GM19468 (cell line): ENCODE measurements at regions not wholly inside any gene's neighbourhood (a gene's known extent, or its start where the extent isn't known, plus 50 kb on each side); places are given as distances from the start of the nearest gene placed in this dataset.
"Not testable (repeated sequence)": the region's sequence is repeated elsewhere in the genome, so short reads cannot be mapped to it uniquely, and the experiment has no call there.

Experiments
- ATAC-seq: cut with Tn5 transposase; IDR thresholded peaks from one replicate; pipeline ENCODE4 v1.9.1; 2021; ENCODE audit warnings: mild to moderate bottlenecking, moderate library complexity, moderate number of reproducible peaks; ENCODE audit not compliant: unreplicated experiment; ENCODE audit errors: extremely low read depth

GRCh38 chr4:124861761-124862160 lies 149.2 kb upstream of the ANKRD50 start:
- ATAC-seq, result no peak

DNA sequence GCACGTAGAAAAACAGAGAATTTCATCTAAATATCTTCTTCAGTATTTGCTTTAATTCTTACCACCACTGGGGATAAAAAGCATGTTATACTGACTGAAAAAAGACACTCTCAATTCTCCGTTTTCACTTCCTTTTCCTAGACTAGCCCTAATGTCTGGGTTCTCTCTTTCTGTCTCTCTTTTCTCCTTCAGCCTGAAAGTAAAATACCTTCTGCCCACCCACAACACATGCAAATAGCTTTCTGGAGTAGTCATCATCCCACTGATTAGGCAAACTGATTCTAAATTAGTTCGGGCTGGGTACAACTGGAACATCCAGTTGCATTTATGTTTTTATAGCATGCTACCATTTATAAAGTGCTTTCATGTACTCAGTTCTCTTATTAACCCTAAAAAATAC lies 142.4 kb upstream of the ANKRD50 start:
- peak; percentile 37 for ATAC-seq

DNA sequence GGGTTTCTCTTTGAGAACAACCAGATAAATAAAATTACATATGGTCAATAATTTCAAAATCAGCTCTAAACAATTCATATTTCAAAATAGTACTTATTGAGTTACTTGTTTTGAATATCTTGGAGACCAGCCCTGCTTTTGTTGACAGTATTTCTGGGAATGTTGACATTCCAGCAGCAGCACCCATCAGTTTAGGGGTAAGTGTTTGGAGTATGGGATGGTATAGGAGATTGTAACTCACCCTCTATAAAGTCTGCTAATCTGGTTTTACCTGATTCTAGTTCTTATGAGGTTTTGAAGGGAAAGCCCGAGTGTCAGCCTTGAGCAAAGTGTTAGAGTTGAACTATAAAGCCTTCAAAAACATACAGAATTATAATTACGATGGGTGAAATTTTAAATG lies 139.2 kb upstream of the ANKRD50 start:
- no peak for ATAC-seq

DNA sequence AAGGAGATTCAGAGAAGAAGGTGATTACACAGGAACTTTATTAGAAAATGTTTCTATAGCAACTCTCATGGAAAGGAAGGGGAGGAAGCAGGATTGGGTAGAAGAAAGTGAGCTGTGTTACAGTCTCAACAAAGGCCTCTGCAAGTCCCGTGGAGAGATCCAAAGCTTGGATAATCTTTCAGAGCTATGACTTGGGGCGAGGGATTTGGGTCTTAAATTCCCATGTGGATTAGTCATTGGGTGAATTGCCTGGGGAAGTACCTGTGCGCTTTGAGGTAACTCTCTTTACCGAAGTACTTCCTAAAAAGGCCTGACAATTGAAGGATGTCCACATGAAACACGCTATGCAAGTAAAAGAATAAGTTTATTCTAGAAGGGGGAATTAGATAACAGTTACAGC lies 133.8 kb upstream of the ANKRD50 start:
- no peak for ATAC-seq

GRCh38 chr4:124839786-124840390 lies 127.4 kb upstream of the ANKRD50 start:
- no peak for ATAC-seq

- no peak for ATAC-seq
Measured at GRCh38 chr4:124833831-124834505, 121.4 kb upstream of the ANKRD50 start.

DNA sequence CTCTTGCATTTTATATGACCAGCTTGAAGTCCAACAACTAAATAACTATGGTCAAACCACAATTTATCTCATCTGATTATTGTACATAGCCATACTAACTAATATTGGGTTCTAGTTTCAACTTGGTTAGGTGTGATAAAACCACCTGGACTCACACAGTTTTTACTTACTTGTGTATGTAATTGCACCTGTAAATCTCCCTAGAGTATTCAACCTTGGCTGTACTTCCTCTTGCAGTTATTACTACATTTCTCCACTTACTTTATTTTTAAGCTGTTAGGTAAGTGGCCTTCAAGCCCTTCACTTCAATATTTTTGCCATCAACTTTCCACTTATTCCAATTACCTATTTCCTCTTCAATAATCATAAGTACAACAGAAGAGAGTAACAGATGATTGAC lies 115.8 kb upstream of the ANKRD50 start:
- no peak for ATAC-seq

GRCh38 chr4:124817531-124817930 lies 105.0 kb upstream of the ANKRD50 start:
- no peak for ATAC-seq

DNA sequence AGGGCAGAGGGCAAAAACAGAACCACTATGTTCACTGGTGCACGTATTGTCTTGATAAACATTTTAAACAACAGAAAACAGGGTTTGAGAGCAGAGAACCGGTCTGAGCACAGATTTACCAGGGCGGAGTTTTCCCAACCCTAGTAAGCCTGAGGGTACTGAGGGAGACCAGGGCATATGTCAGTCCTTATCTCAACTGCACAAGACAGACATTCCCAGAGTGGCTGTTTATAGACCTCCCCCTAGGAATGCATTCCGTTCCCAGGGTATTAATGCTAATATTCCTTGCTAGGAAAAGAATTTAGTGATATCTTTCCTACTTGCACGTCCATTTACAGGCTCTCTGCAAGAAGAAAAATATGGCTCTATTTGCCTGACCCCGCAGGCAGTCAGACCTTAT lies 99.7 kb upstream of the ANKRD50 start:
- ATAC-seq, result not testable (repeated sequence)

- no peak for ATAC-seq
Measured at GRCh38 chr4:124810827-124811226, 98.3 kb upstream of the ANKRD50 start.

DNA sequence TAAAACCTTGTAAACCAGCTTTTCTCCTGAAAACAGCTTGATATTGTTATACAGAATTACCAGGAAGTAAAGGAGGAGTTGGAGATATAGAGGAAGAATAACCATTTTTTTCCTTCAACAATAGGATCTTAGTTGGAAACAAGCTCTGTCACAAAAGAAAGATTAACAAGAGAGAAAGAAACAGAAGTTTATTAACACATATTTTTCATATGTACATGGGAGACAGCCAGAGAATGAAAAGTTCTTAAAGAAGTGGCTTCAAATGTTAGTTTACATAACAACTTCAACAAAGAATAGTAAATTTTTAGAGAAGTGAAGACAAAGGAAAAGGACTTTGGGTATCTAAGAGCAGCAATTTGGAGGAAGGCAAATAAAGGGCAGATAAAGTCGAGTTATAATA lies 94.9 kb upstream of the ANKRD50 start:
- ATAC-seq, result no peak

- ATAC-seq, result no peak
Measured at GRCh38 chr4:124806403-124806802, 93.9 kb upstream of the ANKRD50 start.

DNA sequence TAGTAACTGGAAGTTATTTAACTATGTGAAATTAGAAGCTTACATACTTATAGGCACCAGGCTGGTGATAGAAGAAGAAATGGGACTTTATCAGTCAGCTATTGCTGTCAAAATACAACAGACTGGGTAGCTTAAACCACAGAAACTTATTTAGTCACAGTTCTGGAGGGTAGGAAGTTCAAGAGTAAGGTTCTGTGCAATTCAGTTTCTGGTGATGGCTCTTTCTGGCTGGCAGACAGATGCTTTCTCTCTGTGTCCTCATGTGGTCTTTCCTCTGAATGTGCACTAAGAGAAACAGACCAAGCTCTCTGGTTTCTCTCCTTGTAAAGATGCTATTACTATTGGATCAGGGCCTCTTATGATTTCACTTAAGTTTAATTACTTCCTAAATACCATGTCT lies 92.1 kb upstream of the ANKRD50 start:
- peak; percentile 77 for ATAC-seq

- ATAC-seq, result no peak
Measured at GRCh38 chr4:124804041-124804440, 91.5 kb upstream of the ANKRD50 start.

DNA sequence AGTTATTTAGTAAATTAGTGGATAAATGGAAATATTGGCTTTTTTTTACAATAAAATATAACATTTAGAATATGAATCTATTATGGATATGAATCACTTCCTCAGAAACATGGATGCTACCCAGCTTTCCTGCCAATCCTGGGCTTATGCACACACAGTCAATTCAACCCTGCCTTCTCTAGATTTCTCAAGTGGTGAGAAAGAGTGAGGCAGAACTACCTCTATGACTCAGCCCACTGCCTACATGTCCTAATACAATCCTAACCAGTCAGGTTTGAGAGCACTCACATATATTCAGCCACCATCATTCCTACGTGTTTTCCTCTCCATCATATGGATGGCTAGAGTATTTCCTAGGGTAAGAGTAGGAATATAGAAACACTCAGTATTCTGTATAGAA lies 91.1 kb upstream of the ANKRD50 start:
- ATAC-seq, result peak; percentile 44

DNA sequence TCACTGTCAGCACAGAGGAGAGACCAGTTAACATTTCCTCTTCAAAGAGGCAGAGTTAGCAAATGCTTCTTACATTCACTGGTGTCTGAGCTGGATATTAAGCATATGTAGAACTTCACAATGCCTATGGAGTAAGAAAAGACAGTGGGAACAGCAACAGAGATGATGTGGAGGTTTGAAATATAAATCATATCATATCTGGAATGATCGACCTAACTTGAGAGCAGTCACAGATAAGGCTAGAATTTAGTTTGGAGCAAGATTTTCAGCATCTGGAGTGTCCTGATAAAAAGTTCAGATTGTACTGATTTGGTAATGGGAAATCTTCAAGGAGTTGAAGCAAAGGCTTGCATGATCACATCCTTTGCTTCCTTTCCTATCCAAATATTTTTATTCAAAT lies 90.5 kb upstream of the ANKRD50 start:
- no peak for ATAC-seq

DNA sequence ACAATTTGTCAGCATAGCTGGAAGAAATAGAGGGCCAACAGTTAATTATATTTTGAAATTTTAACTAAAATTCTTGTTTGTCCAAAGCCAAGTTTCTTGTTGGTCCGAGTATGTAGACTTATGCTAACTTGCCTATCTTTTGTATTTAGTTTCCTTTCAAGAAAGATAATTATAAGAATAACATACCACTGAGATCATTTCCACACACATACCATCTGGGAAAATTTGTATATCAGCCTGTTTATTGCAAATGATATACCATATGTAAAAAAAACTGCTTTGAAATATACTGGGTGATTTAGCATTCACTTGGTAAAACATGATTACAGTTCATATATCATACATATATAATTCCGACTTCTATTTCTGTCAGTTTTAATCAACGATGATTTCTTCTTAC lies 84.7 kb upstream of the ANKRD50 start:
- no peak for ATAC-seq

DNA sequence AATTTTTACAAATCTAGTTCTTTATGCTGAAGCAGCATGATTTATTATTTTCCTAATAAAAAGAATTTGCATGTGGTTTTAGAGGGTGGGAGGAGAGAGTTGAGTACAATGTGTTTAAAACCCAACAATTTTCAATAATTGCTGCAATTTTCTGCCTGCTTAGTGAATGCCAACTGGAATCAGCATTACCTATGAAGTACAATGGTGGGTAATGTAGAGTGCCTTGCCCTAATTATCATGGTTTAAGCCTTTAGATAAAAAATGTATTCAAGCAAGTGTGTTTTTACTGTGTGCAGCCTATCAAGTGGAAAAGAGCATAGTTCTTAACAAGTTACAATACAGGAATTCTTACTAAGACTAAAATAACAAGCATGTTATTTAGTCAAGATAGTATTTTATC lies 77.9 kb upstream of the ANKRD50 start:
- no peak for ATAC-seq

- no peak for ATAC-seq
Measured at GRCh38 chr4:124786634-124787033, 74.1 kb upstream of the ANKRD50 start.

GRCh38 chr4:124785645-124786044 lies 73.1 kb upstream of the ANKRD50 start:
- no peak for ATAC-seq

- no peak for ATAC-seq
Measured at GRCh38 chr4:124783847-124784246, 71.3 kb upstream of the ANKRD50 start.

DNA sequence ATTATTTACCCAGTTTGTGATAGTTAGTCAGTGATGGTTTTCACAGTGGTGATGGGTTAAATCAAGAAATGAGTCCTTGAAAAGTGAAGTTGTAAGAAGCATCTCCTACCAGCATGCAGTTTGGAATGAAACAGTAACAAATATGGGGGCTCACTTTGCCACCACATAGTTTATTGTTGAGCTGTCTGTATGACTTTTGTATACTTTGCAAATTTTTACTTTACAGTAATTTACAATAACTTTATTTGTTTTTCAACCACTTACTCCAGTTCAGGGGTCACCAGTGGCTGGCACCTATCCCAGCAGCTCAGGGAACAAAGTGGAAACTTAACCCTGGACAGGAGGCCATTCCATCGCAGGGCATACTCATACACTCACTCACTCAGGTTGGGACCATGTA lies 64.5 kb upstream of the ANKRD50 start:
- no peak for ATAC-seq
